ENCODE measurements at regions not wholly inside any gene's neighbourhood (a gene's known extent, or its start where the extent isn't known, plus 50 kb on each side); places are given as distances from the start of the nearest gene placed in this dataset.
"Not testable (repeated sequence)": the region's sequence is repeated elsewhere in the genome, so short reads cannot be mapped to it uniquely, and the experiment has no call there.

GRCh38 chr4:129682586-129682985, 586.6 kb downstream of the C4orf33 start:
- DNase-seq (ENCODE audit: low spot score), result no peak

- DNase-seq (ENCODE audit: low spot score), result no peak
These were observed 612.0 kb downstream of the C4orf33 start for GRCh38 chr4:129707949-129708348.

GRCh38 chr4:129708784-129709183, 612.8 kb downstream of the C4orf33 start:
- DNase-seq (ENCODE audit: low spot score), result no peak

GRCh38 chr4:129738175-129738574, 642.2 kb downstream of the C4orf33 start:
- no peak for DNase-seq (ENCODE audit: low spot score)

GRCh38 chr4:129747756-129748155, 651.8 kb downstream of the C4orf33 start:
- DNase-seq (ENCODE audit: low spot score), result no peak

GRCh38 chr4:129748991-129749390, 653.0 kb downstream of the C4orf33 start:
- no peak for DNase-seq (ENCODE audit: low spot score)

GRCh38 chr4:129751646-129752045, 655.7 kb downstream of the C4orf33 start:
- DNase-seq (ENCODE audit: low spot score), result no peak

GRCh38 chr4:129783596-129783995, 687.6 kb downstream of the C4orf33 start:
- DNase-seq (ENCODE audit: low spot score), result no peak

- no peak for DNase-seq (ENCODE audit: low spot score)
These were observed 692.5 kb downstream of the C4orf33 start for GRCh38 chr4:129788486-129788885.

- no peak for DNase-seq (ENCODE audit: low spot score)
These were observed 708.6 kb downstream of the C4orf33 start for GRCh38 chr4:129804461-129804981.

- no peak for DNase-seq (ENCODE audit: low spot score)
These were observed 711.0 kb downstream of the C4orf33 start for GRCh38 chr4:129806986-129807385.

- no peak for DNase-seq (ENCODE audit: low spot score)
These were observed 712.3 kb downstream of the C4orf33 start for GRCh38 chr4:129808242-129808641.

- DNase-seq (ENCODE audit: low spot score), result no peak
These were observed 725.1 kb downstream of the C4orf33 start for GRCh38 chr4:129821073-129821472.

GRCh38 chr4:129821963-129822362, 726.0 kb downstream of the C4orf33 start:
- no peak for DNase-seq (ENCODE audit: low spot score)

GRCh38 chr4:129822701-129823100, 726.7 kb downstream of the C4orf33 start:
- DNase-seq (ENCODE audit: low spot score), result no peak

GRCh38 chr4:129823105-129823504, 727.2 kb downstream of the C4orf33 start:
- DNase-seq (ENCODE audit: low spot score), result no peak

- no peak for DNase-seq (ENCODE audit: low spot score)
These were observed 733.4 kb downstream of the C4orf33 start for GRCh38 chr4:129829373-129829772.

GRCh38 chr4:129839687-129840086, 743.7 kb downstream of the C4orf33 start:
- DNase-seq (ENCODE audit: low spot score), result no peak

GRCh38 chr4:129842096-129842495, 746.1 kb downstream of the C4orf33 start:
- DNase-seq (ENCODE audit: low spot score), result no peak

- DNase-seq (ENCODE audit: low spot score), result no peak
These were observed 756.5 kb downstream of the C4orf33 start for GRCh38 chr4:129852434-129852833.

- not testable (repeated sequence) for DNase-seq (ENCODE audit: low spot score)
These were observed 757.9 kb downstream of the C4orf33 start for GRCh38 chr4:129853685-129854467.

- no peak for DNase-seq (ENCODE audit: low spot score)
These were observed 766.5 kb downstream of the C4orf33 start for GRCh38 chr4:129862461-129862860.

- no peak for DNase-seq (ENCODE audit: low spot score)
These were observed 767.3 kb downstream of the C4orf33 start for GRCh38 chr4:129863206-129863605.

GRCh38 chr4:129883996-129884395, 788.0 kb downstream of the C4orf33 start:
- no peak for DNase-seq (ENCODE audit: low spot score)
